DND-41 (cell line): ENCODE measurements at regions not wholly inside any gene's neighbourhood (a gene's known extent, or its start where the extent isn't known, plus 50 kb on each side); places are given as distances from the start of the nearest gene placed in this dataset.

Experiments used
- ATAC-seq: fragments of 200-7000 bp; cut with Tn5 transposase; 3 replicates; pipeline ENCODE4 v1.9.1; 2021; ENCODE audit warnings: low read depth; ENCODE audit not compliant: insufficient read depth
- DNase-seq: peaks from one replicate; pipeline ENCODE4 v3.0.0-alpha.2; 2020
- H2AFZ ChIP-seq: 2 replicates; pipeline ENCODE4 v1.6.0; 2012; ENCODE audit warnings: low read depth, low read length
- H3K27ac ChIP-seq: 2 replicates; pipeline ENCODE4 v1.5.1; 2012; ENCODE audit warnings: low read length, inconsistent platforms
- H3K27me3 ChIP-seq: fragments of 200-600 bp; sonication (generic); 2 replicates; pipeline ENCODE4 v1.6.0; 2012; ENCODE audit warnings: low read length, mild to moderate bottlenecking, inconsistent platforms; ENCODE audit not compliant: insufficient read depth, poor library complexity
- H3K36me3 ChIP-seq: 2 replicates; pipeline ENCODE4 v1.5.1; 2012; ENCODE audit warnings: low read length, inconsistent platforms; ENCODE audit not compliant: insufficient read depth
- H3K4me1 ChIP-seq: 2 replicates; pipeline ENCODE4 v1.5.1; 2012; ENCODE audit warnings: mild to moderate bottlenecking, low read length; ENCODE audit not compliant: insufficient read depth
- H3K4me2 ChIP-seq: 2 replicates; pipeline ENCODE4 v1.6.0; 2012; ENCODE audit warnings: mild to moderate bottlenecking, moderate library complexity, low read length, inconsistent platforms; ENCODE audit not compliant: insufficient read depth
- H3K4me3 ChIP-seq, 2 experiments: fragments of 200-600 bp in 1 of 2; shearing (Covaris generic) in 1 of 2; 2 replicates each; pipeline ENCODE4 v1.5.1; 2012 to 2016; ENCODE audit warnings: inconsistent platforms in 2 of 2, low read length in 2 of 2, mild to moderate bottlenecking in 2 of 2, low read depth in 1 of 2, moderate library complexity in 1 of 2
- H3K79me2 ChIP-seq: 2 replicates; pipeline ENCODE4 v1.6.0; 2012; ENCODE audit warnings: low read length, inconsistent platforms; ENCODE audit not compliant: insufficient read depth
- H3K9ac ChIP-seq: 2 replicates; pipeline ENCODE4 v1.6.0; 2012; ENCODE audit warnings: low read depth, mild to moderate bottlenecking, inconsistent platforms, low read length, moderate library complexity
- H3K9me3 ChIP-seq: 2 replicates; pipeline ENCODE4 v1.5.1; 2012; ENCODE audit warnings: low read length, moderate library complexity, mild to moderate bottlenecking, inconsistent platforms; ENCODE audit not compliant: insufficient read depth, severe bottlenecking
- H4K20me1 ChIP-seq: 2 replicates; pipeline ENCODE4 v1.6.0; 2012; ENCODE audit warnings: low read length; ENCODE audit not compliant: insufficient read depth
- EZH2 ChIP-seq: IDR thresholded peaks from 3 replicates; pipeline ENCODE4 v1.6.1; 2012; ENCODE audit warnings: borderline replicate concordance, low read depth, mild to moderate bottlenecking, moderate library complexity, low read length, inconsistent platforms; ENCODE audit not compliant: severe bottlenecking
- TF ChIP-seq, protein P1 (sequence below): IDR thresholded peaks from 2 replicates; pipeline ENCODE4 v1.5.1; 2012; ENCODE audit warnings: borderline replicate concordance, low read length, moderate library complexity, mild to moderate bottlenecking; ENCODE audit not compliant: poor library complexity, severe bottlenecking; ENCODE audit errors: extremely low read depth

GRCh38 chr12:111124183-111124582 is 203.8 kb upstream of the MYL2 start:
- no peaks in the 10 kb centered on the region for H4K20me1 ChIP-seq
- no peaks in the 10 kb centered on the region for H3K4me1 ChIP-seq
- H3K9me3 ChIP-seq, result no peaks in the 10 kb centered on the region
- no peak overlapping the region for H3K4me3 ChIP-seq
- H3K4me2 ChIP-seq, result no peak overlapping the region
- TF ChIP-seq EZH2, result no peak
- TF ChIP-seq, protein P1, sequence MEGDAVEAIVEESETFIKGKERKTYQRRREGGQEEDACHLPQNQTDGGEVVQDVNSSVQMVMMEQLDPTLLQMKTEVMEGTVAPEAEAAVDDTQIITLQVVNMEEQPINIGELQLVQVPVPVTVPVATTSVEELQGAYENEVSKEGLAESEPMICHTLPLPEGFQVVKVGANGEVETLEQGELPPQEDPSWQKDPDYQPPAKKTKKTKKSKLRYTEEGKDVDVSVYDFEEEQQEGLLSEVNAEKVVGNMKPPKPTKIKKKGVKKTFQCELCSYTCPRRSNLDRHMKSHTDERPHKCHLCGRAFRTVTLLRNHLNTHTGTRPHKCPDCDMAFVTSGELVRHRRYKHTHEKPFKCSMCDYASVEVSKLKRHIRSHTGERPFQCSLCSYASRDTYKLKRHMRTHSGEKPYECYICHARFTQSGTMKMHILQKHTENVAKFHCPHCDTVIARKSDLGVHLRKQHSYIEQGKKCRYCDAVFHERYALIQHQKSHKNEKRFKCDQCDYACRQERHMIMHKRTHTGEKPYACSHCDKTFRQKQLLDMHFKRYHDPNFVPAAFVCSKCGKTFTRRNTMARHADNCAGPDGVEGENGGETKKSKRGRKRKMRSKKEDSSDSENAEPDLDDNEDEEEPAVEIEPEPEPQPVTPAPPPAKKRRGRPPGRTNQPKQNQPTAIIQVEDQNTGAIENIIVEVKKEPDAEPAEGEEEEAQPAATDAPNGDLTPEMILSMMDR, result no peak
- no peak overlapping the region for H3K9ac ChIP-seq
- ATAC-seq, result no peak
- no peaks in the 10 kb centered on the region for H3K36me3 ChIP-seq
- no peaks in the 10 kb centered on the region for H3K79me2 ChIP-seq
- no peak overlapping the region for H3K27ac ChIP-seq
- no peak for DNase-seq
- H2AFZ ChIP-seq, result no peak overlapping the region
- H3K27me3 ChIP-seq, result peaks cover 9% of the 10 kb centered on the region

GRCh38 chr12:111123390-111123789 is 203.0 kb upstream of the MYL2 start:
- ATAC-seq (no peak), DNase-seq (no peak)
- Histone ChIP-seq H3K4me2 (no peak overlapping the region), H3K9ac (no peak overlapping the region), H3K79me2 (no peaks in the 10 kb centered on the region), H2AFZ (no peak overlapping the region), H3K4me1 (no peaks in the 10 kb centered on the region), H3K27me3 (peaks cover 9% of the 10 kb centered on the region), H3K27ac (no peak overlapping the region), H3K9me3 (no peaks in the 10 kb centered on the region), H3K4me3 (no peak overlapping the region), H4K20me1 (no peaks in the 10 kb centered on the region), H3K36me3 (no peaks in the 10 kb centered on the region)
- TF ChIP-seq, protein P1, result no peak
- no peak for TF ChIP-seq EZH2

- Histone ChIP-seq H3K9ac (no peak overlapping the region), H3K9me3 (no peaks in the 10 kb centered on the region), H3K79me2 (no peaks in the 10 kb centered on the region), H2AFZ (no peak overlapping the region), H4K20me1 (no peaks in the 10 kb centered on the region), H3K4me1 (no peaks in the 10 kb centered on the region), H3K27ac (no peak overlapping the region), H3K27me3 (peaks cover 9% of the 10 kb centered on the region), H3K36me3 (no peaks in the 10 kb centered on the region), H3K4me2 (no peak overlapping the region), H3K4me3 (no peak overlapping the region)
- ATAC-seq (no peak), DNase-seq (no peak)
- no peak for TF ChIP-seq EZH2
- TF ChIP-seq, protein P1, result no peak
Observed at GRCh38 chr12:111122458-111122878, 202.1 kb upstream of the MYL2 start.

GRCh38 chr12:111121840-111122239 is 201.5 kb upstream of the MYL2 start:
- Histone ChIP-seq H3K9me3 (no peaks in the 10 kb centered on the region), H3K27me3 (peaks cover 9% of the 10 kb centered on the region), H3K4me2 (no peak overlapping the region), H2AFZ (no peak overlapping the region), H3K4me1 (no peaks in the 10 kb centered on the region), H3K79me2 (no peaks in the 10 kb centered on the region), H3K36me3 (no peaks in the 10 kb centered on the region), H3K4me3 (no peak overlapping the region), H3K27ac (no peak overlapping the region), H3K9ac (no peak overlapping the region), H4K20me1 (no peaks in the 10 kb centered on the region)
- no peak for DNase-seq
- no peak for TF ChIP-seq EZH2
- TF ChIP-seq, protein P1, result no peak
- no peak for ATAC-seq
